ENCODE measurements at regions not wholly inside any gene's neighbourhood (a gene's known extent, or its start where the extent isn't known, plus 50 kb on each side); places are given as distances from the start of the nearest gene placed in this dataset.

DNA sequence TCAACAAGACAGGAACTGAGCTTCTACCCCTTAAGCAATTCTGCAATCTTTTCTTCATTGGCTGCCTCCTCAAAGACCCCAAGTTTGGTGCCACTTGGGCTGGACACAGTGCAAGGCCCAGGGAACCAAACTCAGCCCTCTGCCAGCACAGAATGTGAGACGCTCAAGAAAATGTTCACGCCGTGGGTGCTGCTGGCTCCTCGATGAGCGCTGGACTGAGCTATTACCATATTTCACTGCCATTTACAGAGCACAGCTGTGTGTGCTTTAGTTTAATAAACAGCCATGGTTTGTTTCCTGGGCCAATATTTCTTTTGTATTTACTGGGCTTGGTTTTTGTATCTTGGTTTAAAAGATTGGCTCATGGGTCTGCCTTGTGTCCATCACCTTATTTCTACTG is 138.8 kb upstream of the VSTM2B start:
- TF ChIP-seq, protein P1, sequence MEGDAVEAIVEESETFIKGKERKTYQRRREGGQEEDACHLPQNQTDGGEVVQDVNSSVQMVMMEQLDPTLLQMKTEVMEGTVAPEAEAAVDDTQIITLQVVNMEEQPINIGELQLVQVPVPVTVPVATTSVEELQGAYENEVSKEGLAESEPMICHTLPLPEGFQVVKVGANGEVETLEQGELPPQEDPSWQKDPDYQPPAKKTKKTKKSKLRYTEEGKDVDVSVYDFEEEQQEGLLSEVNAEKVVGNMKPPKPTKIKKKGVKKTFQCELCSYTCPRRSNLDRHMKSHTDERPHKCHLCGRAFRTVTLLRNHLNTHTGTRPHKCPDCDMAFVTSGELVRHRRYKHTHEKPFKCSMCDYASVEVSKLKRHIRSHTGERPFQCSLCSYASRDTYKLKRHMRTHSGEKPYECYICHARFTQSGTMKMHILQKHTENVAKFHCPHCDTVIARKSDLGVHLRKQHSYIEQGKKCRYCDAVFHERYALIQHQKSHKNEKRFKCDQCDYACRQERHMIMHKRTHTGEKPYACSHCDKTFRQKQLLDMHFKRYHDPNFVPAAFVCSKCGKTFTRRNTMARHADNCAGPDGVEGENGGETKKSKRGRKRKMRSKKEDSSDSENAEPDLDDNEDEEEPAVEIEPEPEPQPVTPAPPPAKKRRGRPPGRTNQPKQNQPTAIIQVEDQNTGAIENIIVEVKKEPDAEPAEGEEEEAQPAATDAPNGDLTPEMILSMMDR (IDR thresholded peaks at IDR 0.05): no peak
- no peak for TF ChIP-seq ZFX (IDR thresholded peaks at IDR 0.05; ENCODE audit: borderline replicate concordance)

Data from 22Rv1 (cell line).